ENCODE measurements at regions not wholly inside any gene's neighbourhood (a gene's known extent, or its start where the extent isn't known, plus 50 kb on each side); places are given as distances from the start of the nearest gene placed in this dataset.

GRCh38 chr10:62866451-62866850 lies 50.3 kb upstream of the EGR2 start:
- no peak for DNase-seq

Measured in stimulated activated naive CD4-positive, alpha-beta T cell (primary cell).